ENCODE measurements at regions not wholly inside any gene's neighbourhood (a gene's known extent, or its start where the extent isn't known, plus 50 kb on each side); places are given as distances from the start of the nearest gene placed in this dataset.
"Not testable (repeated sequence)": the region's sequence is repeated elsewhere in the genome, so short reads cannot be mapped to it uniquely, and the experiment has no call there.

DNA sequence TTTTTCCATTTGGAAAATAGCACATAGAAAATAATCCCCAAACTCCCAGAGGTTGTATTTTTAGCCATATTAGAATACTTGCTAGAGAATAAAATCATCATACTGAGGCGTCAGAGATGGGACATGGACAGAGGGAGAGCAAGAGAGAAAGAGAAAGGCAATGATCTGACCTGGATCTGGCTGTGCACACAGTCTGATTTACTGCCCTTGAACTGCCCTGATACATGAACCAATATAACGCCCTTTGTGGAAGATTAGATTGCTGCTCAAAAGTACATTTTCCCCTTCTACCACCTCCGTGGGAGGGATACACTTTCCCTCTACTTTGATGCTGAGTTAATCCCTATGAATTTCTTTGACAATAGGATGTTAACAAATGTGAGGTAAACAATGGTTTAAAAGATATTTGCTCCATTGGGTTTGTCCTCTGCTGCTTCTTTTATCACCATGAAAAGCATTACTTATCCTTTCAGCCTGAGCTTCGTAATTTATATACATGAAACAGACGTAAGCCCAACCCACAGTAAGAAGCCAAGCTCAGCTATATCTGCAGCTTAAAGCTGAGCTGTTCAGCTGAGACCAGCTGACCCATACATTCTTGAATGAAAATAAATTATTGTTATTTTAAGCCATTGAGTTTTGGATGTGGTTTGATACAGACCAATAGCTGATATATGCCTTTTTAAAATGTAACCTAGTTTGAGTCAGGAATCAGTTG lies 1664.6 kb upstream of the CELF4 start:
- Histone ChIP-seq H3K4me1 (no peaks in the 10 kb centered on the region), H3K27me3 (no peaks in the 10 kb centered on the region), H3K9me3 (no peaks in the 10 kb centered on the region), H3K4me3 (no peak overlapping the region), H3K36me3 (no peaks in the 10 kb centered on the region), H3K27ac (no peak overlapping the region)
- ATAC-seq (ENCODE audit: low FRiP score in 2 of 2) (no peak), DNase-seq (no peak)
- no peak for TF ChIP-seq POLR2A (IDR thresholded peaks at IDR 0.05)
- TF ChIP-seq POLR2AphosphoS5 (IDR thresholded peaks at IDR 0.05), result no peak
- TF ChIP-seq, protein P1, sequence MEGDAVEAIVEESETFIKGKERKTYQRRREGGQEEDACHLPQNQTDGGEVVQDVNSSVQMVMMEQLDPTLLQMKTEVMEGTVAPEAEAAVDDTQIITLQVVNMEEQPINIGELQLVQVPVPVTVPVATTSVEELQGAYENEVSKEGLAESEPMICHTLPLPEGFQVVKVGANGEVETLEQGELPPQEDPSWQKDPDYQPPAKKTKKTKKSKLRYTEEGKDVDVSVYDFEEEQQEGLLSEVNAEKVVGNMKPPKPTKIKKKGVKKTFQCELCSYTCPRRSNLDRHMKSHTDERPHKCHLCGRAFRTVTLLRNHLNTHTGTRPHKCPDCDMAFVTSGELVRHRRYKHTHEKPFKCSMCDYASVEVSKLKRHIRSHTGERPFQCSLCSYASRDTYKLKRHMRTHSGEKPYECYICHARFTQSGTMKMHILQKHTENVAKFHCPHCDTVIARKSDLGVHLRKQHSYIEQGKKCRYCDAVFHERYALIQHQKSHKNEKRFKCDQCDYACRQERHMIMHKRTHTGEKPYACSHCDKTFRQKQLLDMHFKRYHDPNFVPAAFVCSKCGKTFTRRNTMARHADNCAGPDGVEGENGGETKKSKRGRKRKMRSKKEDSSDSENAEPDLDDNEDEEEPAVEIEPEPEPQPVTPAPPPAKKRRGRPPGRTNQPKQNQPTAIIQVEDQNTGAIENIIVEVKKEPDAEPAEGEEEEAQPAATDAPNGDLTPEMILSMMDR (IDR thresholded peaks at IDR 0.05), result no peak
- no peak for TF ChIP-seq EP300 (IDR thresholded peaks at IDR 0.05)
- 79 to 82% methylated on average over 5 of the region's 5 CpGs for whole genome bisulfite sequencing, 2 donors

DNA sequence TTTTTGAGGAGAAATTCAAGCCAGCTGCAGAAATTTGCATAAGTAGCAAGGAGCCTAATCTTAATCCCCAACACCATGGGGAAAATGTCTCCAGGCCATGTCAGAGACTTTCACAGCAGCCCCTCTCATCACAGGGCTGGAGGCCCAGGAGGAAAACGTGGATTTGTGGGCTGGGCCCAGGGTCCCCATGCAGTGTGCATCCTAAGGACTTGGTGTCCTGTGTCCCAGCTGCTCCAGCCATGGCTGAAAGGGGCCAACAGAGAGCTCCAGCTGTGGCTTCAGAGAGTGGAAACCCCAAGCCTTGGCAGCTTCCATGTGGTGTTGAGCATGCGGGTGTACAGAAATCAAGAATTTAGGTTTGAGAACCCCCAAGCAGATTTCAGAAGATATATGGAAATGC lies 1662.2 kb upstream of the CELF4 start:
- not testable (repeated sequence) for DNase-seq; H3K27ac ChIP-seq; ATAC-seq (ENCODE audit: low FRiP score in 2 of 2); H3K27me3 ChIP-seq; H3K4me1 ChIP-seq; H3K4me3 ChIP-seq; H3K36me3 ChIP-seq; H3K9me3 ChIP-seq
- WGBS, 2 donors, result 82 to 100% methylated on average over 1 to 2 of the region's 2 CpGs

DNA sequence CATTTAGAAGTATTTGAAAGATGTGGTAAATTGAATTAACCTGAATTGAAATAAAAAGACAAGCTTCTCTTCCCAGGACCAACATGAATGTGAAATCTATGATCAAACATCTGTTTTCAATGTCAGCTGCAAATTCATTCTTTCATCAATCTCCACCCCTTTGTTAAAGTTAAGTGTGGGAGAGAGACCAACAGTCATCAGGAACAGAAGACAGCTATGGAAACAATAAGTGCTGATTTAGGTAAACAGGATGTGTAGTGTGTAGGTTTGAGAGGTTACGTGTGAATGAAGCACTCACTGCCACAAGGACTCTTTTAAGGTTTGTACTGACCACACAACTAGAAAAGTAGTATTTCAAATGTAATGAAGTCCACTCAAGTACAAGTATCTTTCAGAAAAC lies 1659.8 kb upstream of the CELF4 start:
- WGBS, 2 donors, result 38 to 55% methylated on average over 1 of the region's 1 CpG
- TF ChIP-seq EP300 (IDR thresholded peaks at IDR 0.05) (no peak), POLR2A (IDR thresholded peaks at IDR 0.05) (no peak), POLR2AphosphoS5 (IDR thresholded peaks at IDR 0.05) (no peak)
- TF ChIP-seq, protein P1 (IDR thresholded peaks at IDR 0.05), result no peak
- Histone ChIP-seq H3K27me3 (no peaks in the 10 kb centered on the region), H3K4me1 (no peaks in the 10 kb centered on the region), H3K9me3 (no peaks in the 10 kb centered on the region), H3K36me3 (no peaks in the 10 kb centered on the region), H3K4me3 (no peak overlapping the region), H3K27ac (no peak overlapping the region)
- no peak for ATAC-seq (ENCODE audit: low FRiP score in 2 of 2)
- DNase-seq, result no peak

DNA sequence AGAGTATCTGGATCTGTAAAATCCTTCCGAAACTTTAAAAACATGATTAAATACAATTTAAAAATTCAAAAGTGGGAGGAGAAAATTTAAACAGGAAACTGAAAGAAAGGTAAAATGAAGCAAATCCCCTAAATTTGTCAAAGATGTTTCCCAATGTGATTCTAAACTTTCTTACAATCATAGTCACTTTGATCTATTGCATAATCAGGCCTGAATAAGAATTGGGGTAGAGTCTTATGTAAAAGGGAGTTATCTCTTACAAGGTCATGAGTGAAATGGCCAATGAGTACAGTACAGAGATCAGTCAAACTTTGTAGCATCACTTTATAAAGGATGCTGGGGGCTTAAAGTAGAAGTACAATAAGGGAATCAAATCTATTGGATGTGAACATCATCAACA lies 1657.7 kb upstream of the CELF4 start:
- Histone ChIP-seq H3K27ac (no peak overlapping the region), H3K4me3 (no peak overlapping the region), H3K4me1 (no peaks in the 10 kb centered on the region), H3K9me3 (no peaks in the 10 kb centered on the region), H3K27me3 (no peaks in the 10 kb centered on the region), H3K36me3 (no peaks in the 10 kb centered on the region)
- ATAC-seq (ENCODE audit: low FRiP score in 2 of 2) (no peak), DNase-seq (no peak)
- WGBS, 2 donors, result 94% methylated on average over 1 of the region's 1 CpG
- TF ChIP-seq POLR2A (IDR thresholded peaks at IDR 0.05) (no peak), POLR2AphosphoS5 (IDR thresholded peaks at IDR 0.05) (no peak), EP300 (IDR thresholded peaks at IDR 0.05) (no peak)
- TF ChIP-seq, protein P1 (IDR thresholded peaks at IDR 0.05), result no peak

DNA sequence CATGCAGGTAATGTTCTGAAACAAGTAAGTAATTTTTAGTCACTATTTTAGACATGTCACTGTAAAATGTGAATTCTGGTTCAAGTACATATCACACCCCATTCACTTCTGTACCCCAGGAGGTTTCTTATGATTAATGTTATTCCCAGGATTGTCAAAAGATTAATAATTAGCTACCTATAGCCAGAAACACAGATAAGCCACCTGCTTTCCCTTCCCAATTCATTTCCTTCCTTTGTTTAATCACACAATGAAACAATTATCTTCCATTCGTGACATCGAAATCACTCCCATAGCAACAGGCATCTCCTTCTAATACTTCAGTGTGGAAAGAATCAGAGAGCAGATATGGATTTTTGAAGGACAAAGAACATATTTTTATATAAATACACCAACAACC lies 1650.3 kb upstream of the CELF4 start:
- Histone ChIP-seq H3K9me3 (no peaks in the 10 kb centered on the region), H3K36me3 (no peaks in the 10 kb centered on the region), H3K27me3 (no peaks in the 10 kb centered on the region), H3K27ac (no peak overlapping the region), H3K4me1 (no peaks in the 10 kb centered on the region), H3K4me3 (no peak overlapping the region)
- DNase-seq, result no peak
- TF ChIP-seq POLR2AphosphoS5 (IDR thresholded peaks at IDR 0.05) (no peak), EP300 (IDR thresholded peaks at IDR 0.05) (no peak), POLR2A (IDR thresholded peaks at IDR 0.05) (no peak)
- TF ChIP-seq, protein P1 (IDR thresholded peaks at IDR 0.05), result no peak
- ATAC-seq (ENCODE audit: low FRiP score in 2 of 2), result no peak
- 60 to 69% methylated on average over 2 of the region's 2 CpGs for WGBS, 2 donors
